ENCODE measurements at regions not wholly inside any gene's neighbourhood (a gene's known extent, or its start where the extent isn't known, plus 50 kb on each side); places are given as distances from the start of the nearest gene placed in this dataset.

DNA sequence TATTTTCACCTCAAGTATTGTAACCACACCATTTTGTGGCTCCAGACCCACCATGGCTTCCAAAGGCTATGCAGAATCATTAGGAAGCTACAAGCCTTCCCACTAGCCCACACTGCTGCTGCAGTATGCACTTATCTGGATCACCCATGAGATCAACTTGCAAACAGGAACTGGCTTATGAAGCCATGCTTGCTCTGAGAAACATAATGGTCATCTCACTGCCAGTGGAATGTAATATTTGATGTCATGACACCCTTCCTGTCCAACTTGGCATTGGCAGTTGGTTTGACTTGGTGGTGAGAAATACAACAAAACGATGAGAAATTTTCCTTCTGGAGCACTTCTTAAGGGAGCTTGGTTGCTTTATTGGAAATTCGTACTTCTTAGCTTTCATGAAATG is 69.3 kb upstream of the FRMD6 start:
- no TSS peak for BruUV-seq (replicated peaks)
- TF ChIP-seq, protein P1, sequence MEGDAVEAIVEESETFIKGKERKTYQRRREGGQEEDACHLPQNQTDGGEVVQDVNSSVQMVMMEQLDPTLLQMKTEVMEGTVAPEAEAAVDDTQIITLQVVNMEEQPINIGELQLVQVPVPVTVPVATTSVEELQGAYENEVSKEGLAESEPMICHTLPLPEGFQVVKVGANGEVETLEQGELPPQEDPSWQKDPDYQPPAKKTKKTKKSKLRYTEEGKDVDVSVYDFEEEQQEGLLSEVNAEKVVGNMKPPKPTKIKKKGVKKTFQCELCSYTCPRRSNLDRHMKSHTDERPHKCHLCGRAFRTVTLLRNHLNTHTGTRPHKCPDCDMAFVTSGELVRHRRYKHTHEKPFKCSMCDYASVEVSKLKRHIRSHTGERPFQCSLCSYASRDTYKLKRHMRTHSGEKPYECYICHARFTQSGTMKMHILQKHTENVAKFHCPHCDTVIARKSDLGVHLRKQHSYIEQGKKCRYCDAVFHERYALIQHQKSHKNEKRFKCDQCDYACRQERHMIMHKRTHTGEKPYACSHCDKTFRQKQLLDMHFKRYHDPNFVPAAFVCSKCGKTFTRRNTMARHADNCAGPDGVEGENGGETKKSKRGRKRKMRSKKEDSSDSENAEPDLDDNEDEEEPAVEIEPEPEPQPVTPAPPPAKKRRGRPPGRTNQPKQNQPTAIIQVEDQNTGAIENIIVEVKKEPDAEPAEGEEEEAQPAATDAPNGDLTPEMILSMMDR (conservative IDR thresholded peaks at IDR 0.05; ENCODE audit: low read depth, low read length): no peak
- Histone ChIP-seq H3K27ac (ENCODE audit: low read depth, low read length, poor library complexity, severe bottlenecking) (no peak overlapping the region), H3K4me1 (ENCODE audit: insufficient read depth, low read length, poor library complexity, severe bottlenecking) (no peaks in the 10 kb centered on the region), H3K27me3 (replicated peaks; ENCODE audit: insufficient read depth, low read depth, low read length, poor library complexity) (no peaks in the 10 kb centered on the region), H3K4me3 (ENCODE audit: low read depth, low read length, poor library complexity, severe bottlenecking) (no peak overlapping the region), H3K36me3 (ENCODE audit: insufficient read depth, low read length, poor library complexity, severe bottlenecking) (no peaks in the 10 kb centered on the region), H3K9me3 (ENCODE audit: low read depth, low read length, poor library complexity, severe bottlenecking) (no peaks in the 10 kb centered on the region)
- intact Hi-C loops (cut with micrococcal nuclease; ENCODE audit: unreplicated experiment): no loop called here
- POLR2A ChIA-PET (ENCODE audit: low non-redundant PET): no interaction called here
- no peak for DNase-seq (ENCODE audit: low spot score)
- CTCF ChIA-PET: no interaction called here

DNA sequence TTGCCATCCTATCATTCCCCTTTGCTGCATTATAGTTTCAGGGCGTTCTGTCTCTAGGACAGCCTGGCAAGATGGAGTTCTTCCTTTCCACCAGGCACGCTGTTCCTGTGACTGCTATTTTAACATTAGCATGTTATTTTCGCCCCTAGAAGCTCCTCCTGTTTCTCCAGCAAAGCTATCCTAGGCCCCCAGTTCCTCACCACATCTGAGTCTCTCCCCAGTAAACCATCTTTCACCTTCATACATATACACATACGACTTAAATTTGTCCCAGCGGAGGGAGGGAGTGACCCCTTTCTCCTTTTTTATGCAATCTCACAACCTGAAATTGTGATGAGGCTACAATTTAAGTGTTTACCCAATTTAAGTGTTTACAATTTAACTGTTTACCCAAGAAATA is 66.7 kb upstream of the FRMD6 start:
- intact Hi-C loops (cut with micrococcal nuclease; ENCODE audit: unreplicated experiment): no loop called here
- no peak for TF ChIP-seq EZH2 (IDR thresholded peaks at IDR 0.05; ENCODE audit: borderline replicate concordance, low read depth, low read length, poor library complexity, severe bottlenecking)
- TF ChIP-seq, protein P1 (conservative IDR thresholded peaks at IDR 0.05; ENCODE audit: low read depth, low read length): no peak
- no peaks in the 10 kb centered on the region for H3K36me3 ChIP-seq (ENCODE audit: insufficient read depth, low read length, poor library complexity, severe bottlenecking)
- H3K4me3 ChIP-seq (ENCODE audit: low read depth, low read length, poor library complexity, severe bottlenecking): no peak overlapping the region
- POLR2A ChIA-PET (ENCODE audit: low non-redundant PET): no interaction called here
- no peak for DNase-seq (ENCODE audit: low spot score)
- H3K9me3 ChIP-seq (ENCODE audit: low read depth, low read length, poor library complexity, severe bottlenecking): no peaks in the 10 kb centered on the region
- no TSS peak for BruUV-seq (replicated peaks)
- H3K4me1 ChIP-seq (ENCODE audit: insufficient read depth, low read length, poor library complexity, severe bottlenecking): no peaks in the 10 kb centered on the region
- no peaks in the 10 kb centered on the region for H3K27me3 ChIP-seq (replicated peaks; ENCODE audit: insufficient read depth, low read depth, low read length, poor library complexity)
- CTCF ChIA-PET: no interaction called here
- H3K27ac ChIP-seq (ENCODE audit: low read depth, low read length, poor library complexity, severe bottlenecking): no peak overlapping the region

- Histone ChIP-seq H3K27ac (ENCODE audit: low read depth, low read length, poor library complexity, severe bottlenecking) (no peak overlapping the region), H3K9me3 (ENCODE audit: low read depth, low read length, poor library complexity, severe bottlenecking) (no peaks in the 10 kb centered on the region), H3K27me3 (replicated peaks; ENCODE audit: insufficient read depth, low read depth, low read length, poor library complexity) (no peaks in the 10 kb centered on the region), H3K4me3 (ENCODE audit: low read depth, low read length, poor library complexity, severe bottlenecking) (no peak overlapping the region), H3K4me1 (ENCODE audit: insufficient read depth, low read length, poor library complexity, severe bottlenecking) (no peaks in the 10 kb centered on the region), H3K36me3 (ENCODE audit: insufficient read depth, low read length, poor library complexity, severe bottlenecking) (no peaks in the 10 kb centered on the region)
- intact Hi-C loops (cut with micrococcal nuclease; ENCODE audit: unreplicated experiment): no loop called here
- no peak for DNase-seq (ENCODE audit: low spot score)
- BruUV-seq (replicated peaks): no TSS peak
- ChIA-PET POLR2A (ENCODE audit: low non-redundant PET) (no interaction called here), CTCF (no interaction called here)
- no peak for TF ChIP-seq EZH2 (IDR thresholded peaks at IDR 0.05; ENCODE audit: borderline replicate concordance, low read depth, low read length, poor library complexity, severe bottlenecking)
- TF ChIP-seq, protein P1 (conservative IDR thresholded peaks at IDR 0.05; ENCODE audit: low read depth, low read length): no peak
Measured at GRCh38 chr14:51592836-51593235, 58.9 kb upstream of the FRMD6 start.

All from A673 (cell line).